GM12872 (cell line): ENCODE measurements at regions not wholly inside any gene's neighbourhood (a gene's known extent, or its start where the extent isn't known, plus 50 kb on each side); places are given as distances from the start of the nearest gene placed in this dataset.

ENCODE experiments used
- CTCF ChIP-seq: IDR thresholded peaks from 3 replicates; pipeline ENCODE4 v1.5.1; 2011; ENCODE audit warnings: low read depth, mild to moderate bottlenecking, low read length, moderate library complexity; ENCODE audit not compliant: insufficient read depth

GRCh38 chr3:30069056-30069455 lies 537.3 kb upstream of the TGFBR2 start:
- no peak for TF ChIP-seq CTCF

GRCh38 chr3:30073040-30073439 lies 533.4 kb upstream of the TGFBR2 start:
- no peak for TF ChIP-seq CTCF

DNA sequence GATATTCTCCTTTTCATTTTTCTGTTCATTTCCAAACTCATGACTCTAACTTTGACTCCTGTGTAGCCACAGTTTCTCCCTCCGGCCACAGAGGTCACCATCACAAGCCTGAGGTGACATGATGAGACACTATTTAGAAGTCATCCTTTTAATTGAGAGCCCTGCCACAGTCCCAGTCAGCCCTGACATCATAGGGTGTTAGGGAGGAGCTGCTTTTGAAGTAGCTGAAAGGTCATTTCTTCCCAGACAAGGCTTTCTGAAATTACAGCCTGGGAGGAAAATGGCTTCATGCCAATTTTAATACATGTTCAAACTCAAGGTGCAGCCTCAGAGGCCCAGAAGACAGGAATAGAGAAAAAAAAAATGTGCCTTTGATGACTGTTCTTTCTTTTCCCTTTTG lies 532.8 kb upstream of the TGFBR2 start:
- TF ChIP-seq CTCF: no peak

- no peak for TF ChIP-seq CTCF
These were observed 530.9 kb upstream of the TGFBR2 start for GRCh38 chr3:30075514-30075913.

GRCh38 chr3:30076899-30077298 lies 529.5 kb upstream of the TGFBR2 start:
- no peak for TF ChIP-seq CTCF

- no peak for TF ChIP-seq CTCF
These were observed 528.7 kb upstream of the TGFBR2 start for GRCh38 chr3:30077746-30078145.

DNA sequence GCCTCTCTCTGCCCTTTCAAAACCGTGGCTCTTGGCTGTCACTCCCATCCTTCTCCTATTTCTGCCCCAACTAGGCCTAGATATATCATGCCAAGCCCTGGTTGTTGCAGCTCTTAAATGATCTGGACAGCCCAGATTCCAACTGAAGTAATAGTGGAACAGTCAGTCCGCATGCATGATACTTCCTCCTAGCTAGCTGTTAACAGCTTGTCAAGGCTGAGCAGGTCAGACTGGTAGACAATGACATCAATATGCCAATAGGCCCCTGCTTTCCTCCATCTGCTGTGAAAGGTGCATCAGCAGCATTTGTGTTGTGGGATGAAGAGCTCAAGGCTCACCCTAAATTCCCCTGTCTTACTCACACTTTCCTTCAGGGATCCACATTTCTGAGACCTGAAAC lies 527.7 kb upstream of the TGFBR2 start:
- TF ChIP-seq CTCF: no peak

DNA sequence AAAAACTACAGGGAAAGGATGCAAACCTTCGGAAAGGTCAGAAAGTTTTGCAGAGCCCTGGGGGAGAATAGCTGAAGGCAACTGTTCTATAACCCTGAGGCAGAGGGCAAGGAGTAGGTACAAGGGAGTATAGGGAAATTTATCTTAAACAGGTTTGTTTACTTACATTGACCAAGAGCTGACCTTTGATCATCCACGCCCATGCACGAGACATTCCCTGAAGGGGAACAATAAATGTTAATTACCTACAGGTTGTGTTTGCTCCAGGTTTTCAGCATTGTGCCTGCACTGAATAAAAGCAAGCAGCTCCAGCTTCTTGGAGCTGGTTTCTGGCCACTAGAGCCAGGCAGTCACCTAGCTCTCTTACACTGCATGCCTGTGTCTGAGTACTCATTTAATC lies 524.5 kb upstream of the TGFBR2 start:
- TF ChIP-seq CTCF: no peak
